DMS79 (cell line): ENCODE measurements at regions not wholly inside any gene's neighbourhood (a gene's known extent, or its start where the extent isn't known, plus 50 kb on each side); places are given as distances from the start of the nearest gene placed in this dataset.
"Not testable (repeated sequence)": the region's sequence is repeated elsewhere in the genome, so short reads cannot be mapped to it uniquely, and the experiment has no call there.

Experiments used
- DNase-seq: peaks from one replicate; lab custom pipeline; 2025; lab: John Stamatoyannopoulos, UW

DNA sequence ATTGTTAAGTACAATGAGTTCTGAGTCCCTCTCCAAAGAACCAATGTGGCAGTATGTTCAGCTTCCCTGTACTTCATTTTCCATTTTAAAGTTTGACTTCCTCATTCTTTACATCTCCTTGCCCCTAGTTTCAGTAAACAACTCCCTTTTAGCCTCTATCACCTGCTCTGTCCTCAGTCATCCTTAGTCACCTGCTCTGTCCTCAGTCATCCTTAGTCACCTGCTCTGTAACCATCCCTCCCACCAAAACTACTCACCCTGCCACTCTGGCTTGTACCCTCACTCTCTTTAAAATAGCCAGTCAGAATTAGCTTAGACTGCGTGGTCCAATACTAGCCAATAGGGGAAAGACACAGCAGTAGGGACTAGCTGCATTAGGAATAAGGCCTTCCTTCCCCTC, 259.9 kb upstream of the TBL1XR1 start:
- DNase-seq: not testable (repeated sequence)

DNA sequence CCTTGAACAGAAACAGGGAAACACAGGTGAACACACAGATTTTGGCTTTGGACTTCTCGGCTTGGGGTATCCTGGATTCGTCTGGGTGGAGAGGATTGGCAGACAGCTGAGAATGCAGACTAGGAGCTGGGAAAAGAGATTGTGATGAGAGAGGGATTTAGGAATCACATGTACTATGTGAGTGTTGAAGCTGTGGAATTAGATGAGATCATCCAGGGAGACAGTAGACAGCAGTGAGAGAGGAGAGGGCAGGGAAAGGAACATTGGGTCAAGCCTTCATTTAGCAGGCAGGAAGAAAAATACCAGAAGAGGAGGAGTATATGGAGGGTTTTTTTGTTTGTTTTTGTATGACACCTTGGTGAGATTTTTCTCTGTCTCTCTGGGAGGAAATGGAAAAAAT, 262.1 kb upstream of the TBL1XR1 start:
- DNase-seq: no peak

DNA sequence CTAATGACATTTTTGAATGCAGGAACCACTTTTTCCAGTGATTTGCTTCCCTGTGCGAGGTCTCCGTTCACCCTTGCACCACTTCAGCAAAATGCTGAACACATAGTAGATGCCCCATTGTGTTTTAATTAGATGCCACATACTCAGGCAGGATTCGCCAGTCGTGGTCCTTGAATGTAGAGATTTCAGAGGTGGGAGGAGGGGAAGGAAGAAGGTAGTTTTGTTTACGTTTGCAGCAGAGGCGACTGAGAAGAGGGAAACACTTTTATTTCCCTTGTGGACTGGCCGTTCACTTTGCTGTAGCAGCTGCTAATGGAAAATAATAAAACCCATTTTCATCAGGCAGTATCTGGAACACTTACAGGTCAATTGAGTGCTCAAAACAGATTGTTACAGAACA, 262.8 kb upstream of the TBL1XR1 start:
- DNase-seq: peak; percentile 9

DNA sequence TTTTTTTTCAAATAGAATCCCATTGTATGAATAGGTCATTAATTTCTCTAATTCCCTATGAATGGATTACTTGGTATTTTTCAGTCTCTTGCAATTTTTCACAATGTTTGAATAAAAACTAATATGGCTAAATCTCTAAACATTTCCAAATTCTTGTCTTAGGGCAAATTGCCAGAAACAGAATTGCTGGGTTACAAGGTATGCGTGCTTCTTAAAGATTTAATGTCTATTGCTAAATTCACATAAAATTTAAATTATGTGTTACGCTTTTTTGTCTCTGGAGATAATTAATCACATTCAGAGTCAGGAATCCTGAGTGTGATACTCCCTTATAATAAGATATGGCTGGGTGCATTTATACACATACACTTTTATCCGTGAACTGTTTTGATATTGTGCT, 264.5 kb upstream of the TBL1XR1 start:
- no peak for DNase-seq

DNA sequence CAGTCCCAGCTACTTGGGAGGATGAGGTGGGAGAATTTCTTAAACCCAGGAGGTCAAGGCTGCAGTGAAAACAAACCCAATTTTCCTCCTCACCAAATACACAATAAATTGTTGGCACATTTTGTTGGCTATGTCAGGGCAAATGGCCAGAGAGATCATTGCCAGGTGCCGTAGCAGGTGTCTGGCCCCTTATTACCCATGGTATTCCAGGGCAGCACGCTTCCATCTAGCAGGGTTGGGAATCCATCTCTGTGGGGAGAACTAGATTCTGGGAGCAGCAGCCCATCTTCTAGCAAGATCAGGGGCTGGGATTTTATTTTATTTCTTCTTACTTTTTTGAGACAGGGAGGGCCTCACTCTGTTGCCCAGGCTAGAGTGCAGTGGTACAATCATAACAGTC, 266.1 kb upstream of the TBL1XR1 start:
- DNase-seq: not testable (repeated sequence)

DNA sequence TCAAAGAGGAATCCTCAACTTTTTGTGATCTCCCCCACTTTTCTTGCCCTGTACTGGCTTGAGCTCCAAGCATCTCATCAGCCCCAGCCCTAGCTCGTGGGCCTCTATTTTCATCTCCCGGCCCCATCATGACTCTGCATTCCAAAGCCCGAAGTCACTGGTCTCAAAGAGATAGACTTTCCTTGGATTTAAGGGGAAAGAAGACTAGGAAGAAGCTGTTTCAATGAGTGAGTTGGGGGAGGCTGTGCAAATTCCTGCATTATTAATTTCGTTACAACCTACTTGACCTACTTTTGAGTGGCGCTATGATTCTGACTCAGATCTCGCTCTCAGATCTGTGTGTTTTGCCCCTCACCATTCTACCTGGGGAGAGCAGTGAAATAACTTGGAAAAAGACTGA, 266.6 kb upstream of the TBL1XR1 start:
- DNase-seq: no peak

DNA sequence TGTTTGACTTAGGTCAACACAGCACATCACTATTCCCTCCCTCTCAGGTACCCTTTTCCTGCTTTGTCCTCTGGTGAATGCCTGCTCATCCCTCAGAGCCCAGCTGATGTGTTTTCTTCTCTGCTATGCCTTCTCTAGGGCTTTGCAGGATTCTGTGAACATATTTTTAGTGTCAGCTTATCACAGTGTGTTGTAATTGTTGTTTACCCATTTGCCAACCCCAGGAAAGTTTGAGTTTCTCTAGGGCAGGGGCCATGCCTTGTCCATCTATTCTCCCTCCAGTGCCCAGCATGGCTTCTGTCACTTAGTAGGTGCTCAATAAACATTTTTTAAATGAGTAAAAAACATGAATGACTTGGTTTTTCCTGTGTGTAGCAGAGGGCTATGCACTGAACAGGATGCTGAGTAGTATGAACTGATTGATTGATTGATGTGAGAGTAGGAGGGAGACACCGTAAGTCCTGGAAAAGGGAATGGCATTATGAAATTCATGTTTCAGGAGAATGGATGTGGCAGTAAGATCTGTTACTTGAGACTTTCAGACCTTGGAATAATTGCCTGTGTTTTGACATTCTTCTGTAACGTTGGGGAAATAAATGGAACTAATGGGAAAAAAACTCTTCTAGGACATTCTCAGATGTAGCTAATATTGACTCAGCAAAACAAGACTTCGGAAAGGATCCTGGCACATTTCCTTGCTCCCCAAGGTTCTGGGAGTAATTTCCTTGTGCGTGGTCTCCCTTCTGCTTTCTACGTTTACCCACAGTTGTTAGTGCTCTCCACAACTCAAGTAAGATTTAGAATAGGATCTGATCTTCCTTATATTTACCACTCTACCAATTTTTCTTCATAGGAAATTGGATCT, 267.3 kb upstream of the TBL1XR1 start:
- no peak for DNase-seq

DNA sequence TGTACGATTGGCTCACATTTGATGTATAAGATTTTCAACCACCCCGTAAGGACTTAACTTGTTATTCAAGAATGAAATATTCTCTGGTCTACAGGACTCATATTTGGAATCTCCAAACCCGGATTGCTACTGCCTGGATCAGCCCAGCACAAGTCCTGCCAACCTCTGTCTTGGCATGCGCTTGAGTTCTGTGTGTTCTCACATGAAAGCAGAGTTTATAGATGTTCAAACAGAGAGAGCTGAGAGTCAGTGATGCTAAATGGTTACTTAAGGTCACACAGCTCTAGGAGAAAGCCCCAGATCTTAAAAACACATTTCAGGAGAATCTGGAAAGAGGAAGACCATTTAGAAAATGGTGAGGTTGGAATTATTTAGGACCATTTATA, 268.0 kb upstream of the TBL1XR1 start:
- no peak for DNase-seq

DNA sequence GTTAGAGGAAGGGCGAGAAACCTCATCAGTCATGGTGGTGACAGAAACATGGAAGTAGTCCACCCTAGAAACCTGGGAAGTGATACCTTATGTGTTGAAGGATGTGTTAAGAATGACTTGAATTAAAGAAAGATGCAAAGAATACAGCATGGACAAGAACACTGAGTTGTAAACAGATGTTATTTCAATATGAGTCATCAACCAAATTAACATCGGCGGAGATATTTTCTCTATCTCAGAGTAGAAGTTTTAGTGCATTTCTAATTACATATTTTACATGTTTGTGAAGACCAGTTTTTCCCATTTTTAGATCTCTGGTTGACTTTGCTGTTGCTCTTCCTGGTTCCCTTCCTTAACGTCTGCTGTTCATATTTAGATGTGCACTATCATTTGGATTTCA, 268.8 kb upstream of the TBL1XR1 start:
- no peak for DNase-seq

DNA sequence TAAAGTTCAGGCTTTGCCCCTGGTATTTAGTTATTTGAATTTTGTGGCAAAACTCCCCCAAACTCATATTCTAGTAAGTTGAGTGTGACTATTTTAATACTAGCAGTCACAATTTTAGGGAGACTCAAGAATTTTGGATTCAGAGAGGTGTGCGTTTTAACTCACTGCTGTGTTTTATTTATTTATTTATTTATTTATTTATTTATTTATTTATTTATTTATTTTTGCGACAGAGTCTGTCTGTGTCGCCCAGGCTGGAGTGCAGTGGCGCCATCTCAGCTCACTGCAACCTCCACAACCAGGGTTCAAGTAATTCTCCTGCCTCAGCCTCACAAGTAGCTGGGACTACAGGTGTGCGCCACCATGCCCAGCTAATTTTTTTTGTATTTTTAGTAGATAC, 269.3 kb upstream of the TBL1XR1 start:
- DNase-seq: not testable (repeated sequence)

DNA sequence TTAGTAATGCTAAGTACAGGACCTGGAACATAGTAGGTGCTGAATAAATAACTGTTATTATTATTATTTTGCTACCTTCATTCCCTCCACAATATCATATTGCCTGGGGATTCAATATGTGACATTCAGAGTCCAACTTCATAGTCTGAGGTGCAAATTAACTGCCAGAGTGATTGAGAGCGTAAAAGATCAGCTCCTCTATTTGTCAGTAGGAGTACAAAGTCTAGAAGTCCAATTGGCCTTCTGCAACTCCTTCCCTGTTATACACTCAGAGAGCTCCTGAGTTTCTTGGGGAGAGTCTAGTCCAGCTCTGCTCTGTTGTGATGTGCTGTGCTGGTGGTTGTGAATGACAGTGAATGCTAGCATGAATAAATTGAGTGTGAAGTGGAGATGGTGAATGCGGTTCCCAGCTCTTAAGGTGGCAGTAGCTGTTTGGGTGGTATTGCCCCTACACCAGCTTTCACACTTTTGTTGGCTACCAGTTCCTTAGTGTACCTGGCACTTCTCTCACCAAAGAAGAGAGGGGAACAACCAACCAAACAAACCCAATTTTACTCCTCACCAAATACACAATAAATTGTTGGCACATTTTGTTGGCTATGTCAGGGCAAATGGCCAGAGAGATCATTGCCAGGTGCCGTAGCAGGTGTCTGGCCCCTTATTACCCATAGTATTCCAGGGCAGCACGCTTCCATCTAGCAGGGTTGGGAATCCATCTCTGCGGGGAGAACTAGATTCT, 270.1 kb upstream of the TBL1XR1 start:
- no peak for DNase-seq

DNA sequence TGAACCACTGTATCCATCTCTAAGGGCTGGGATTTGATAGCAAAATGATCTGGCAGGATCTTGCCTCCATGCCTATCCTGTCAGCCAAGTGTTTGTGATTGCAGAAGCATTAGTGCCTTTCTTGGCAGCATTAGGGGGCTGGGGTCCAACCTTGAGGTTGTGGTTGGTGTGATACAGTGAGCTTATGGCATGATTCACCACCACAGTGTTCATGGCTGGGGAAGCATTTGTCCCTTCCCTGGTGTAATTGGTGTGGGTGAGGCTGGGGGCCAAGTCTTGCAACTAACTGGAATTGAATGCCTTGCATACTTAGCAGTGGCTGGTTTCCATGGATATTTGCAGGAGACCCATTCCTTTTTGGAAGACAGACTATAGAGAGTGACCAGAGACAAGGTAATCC, 271.0 kb upstream of the TBL1XR1 start:
- DNase-seq: no peak

DNA sequence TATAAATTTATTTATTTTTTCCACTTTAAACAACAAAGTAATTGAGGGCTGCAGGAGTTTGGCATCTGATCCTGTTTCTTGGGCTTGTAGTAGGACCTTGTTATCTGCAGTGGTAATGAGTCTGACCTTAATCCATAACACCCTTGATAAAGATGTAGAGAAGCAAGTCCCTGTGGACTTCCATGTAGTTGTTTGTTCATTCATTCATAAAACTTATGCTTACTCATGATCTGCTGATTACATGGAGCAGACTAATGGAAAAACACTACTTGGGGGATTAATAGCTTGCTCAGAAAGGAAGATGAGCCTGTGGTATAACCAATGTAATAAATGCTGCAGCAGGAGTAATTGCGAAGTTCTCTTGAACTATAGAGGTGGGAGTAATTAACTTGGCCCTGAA, 271.5 kb upstream of the TBL1XR1 start:
- no peak for DNase-seq

DNA sequence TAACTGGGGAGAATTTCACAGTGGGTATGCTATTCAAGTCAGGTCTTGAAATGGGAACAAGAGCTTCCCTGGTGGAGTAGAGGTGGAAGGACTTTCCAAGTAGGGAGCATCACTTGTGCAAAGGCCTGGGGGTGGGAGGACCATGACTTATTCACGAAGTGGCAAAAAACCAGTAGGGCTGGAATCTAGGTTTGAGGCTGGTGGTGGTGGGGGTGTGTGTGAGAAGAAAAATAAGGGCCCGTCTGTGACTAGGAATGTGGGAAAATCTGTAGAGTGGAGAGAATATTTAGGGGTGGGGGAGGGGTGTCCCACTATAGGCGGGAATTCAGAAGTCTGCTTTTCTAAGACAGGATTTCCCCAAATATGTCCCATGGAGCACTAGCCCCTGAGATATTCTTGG, 271.9 kb upstream of the TBL1XR1 start:
- DNase-seq: no peak

DNA sequence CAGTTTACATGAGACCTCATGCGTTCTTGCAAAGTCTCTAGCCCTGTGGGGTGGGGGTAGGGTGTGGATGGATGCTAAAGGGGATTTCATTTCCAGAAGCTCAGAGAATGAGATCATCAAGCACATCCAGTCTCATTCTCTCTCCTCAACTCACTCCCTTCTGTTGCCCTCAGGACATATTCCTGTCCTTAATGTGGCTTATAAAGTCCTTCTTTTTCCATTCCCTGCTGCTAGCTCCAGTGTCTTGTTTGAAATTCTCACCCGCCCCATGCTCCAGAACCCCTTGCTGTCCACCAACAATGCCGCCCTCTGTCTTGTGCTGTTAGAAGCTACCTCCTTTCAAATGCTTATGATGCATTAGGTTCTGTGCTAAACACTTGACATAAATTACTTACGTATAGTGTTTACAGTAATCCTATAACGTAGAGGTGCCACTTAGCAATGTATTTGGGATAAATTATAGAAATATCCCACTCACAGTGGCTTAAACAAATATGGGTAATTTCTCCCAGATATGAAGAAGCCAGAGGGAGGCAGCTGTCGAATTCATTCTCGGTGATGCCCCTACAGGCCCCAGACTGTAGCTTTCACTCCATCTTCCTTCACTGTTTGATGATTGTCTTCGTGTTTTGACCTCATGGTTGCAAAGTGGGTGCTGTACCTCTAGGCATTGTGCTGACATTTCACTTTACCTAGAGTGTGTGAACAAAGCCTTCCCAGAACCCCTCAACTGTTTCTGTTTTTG, 273.1 kb upstream of the TBL1XR1 start:
- no peak for DNase-seq

DNA sequence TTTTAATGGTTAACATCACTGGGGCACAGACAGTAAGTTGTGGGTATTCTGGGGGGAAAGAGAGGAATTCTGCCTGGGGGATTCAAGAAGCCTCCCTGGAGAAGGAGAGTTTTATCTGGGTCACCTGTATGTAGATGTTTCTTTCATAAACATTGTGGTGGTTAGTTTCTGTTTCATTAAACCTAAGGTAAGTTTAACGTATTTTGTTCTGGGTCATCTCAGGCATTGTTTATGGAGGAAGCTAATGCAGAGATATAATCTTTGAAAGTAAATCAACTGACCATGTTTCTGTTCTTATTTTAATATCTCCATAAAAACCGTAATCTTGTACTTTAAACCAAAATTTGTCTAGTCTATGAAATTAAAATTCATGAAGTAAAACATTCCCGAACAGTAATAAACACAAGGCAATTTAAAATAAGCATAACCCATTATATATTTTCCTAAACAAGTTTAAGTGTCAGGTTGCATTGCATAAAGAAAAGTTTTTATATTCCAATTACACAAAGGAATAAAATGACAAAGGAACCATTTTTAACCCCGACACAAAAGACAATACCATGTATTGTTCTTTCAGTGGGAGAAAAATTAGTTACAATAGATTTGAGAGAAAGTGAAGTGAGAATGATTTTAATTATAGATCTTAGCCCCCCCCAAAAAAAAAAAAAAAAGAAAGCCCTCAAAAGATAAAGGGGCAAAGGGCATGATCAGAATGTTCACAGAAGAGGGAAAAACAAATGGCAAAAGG, 274.6 kb upstream of the TBL1XR1 start:
- no peak for DNase-seq

DNA sequence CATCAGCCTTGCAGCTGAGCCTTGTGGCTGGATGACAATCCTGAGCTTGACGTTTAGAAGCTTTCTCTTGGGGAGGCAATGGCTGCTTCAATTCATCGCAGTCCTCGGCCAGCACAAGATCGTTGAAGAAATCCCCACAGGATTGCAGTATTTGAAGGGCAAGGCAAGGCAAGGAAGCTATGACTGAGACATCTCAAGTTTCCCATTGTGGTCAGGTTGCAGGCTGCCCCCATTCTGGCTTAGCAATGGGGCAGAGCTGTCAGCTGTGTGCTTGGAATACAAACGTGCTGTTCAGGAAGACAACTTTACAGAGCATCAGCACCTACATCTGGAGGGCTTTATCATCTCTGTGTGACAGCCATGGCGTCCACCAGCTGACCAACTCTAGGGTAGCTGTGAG, 275.9 kb upstream of the TBL1XR1 start:
- peak; percentile 7 for DNase-seq

DNA sequence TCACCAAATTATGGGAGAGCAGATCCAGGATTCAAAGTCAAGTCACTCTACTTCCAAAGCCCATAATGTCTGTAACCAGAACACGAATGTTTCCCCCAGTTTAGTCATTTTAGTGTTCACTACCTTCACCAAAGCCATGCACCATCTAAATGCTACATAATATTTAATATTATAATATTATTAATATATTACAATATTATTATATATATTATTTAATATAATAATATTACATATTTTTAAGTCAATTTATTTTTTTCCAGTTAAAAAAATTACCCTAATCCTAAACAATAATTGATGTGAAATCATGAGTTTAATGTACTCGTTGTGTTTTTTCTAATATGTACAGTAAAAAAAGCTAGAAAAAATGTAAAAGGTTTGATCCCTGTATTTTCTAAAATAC, 276.6 kb upstream of the TBL1XR1 start:
- no peak for DNase-seq

DNA sequence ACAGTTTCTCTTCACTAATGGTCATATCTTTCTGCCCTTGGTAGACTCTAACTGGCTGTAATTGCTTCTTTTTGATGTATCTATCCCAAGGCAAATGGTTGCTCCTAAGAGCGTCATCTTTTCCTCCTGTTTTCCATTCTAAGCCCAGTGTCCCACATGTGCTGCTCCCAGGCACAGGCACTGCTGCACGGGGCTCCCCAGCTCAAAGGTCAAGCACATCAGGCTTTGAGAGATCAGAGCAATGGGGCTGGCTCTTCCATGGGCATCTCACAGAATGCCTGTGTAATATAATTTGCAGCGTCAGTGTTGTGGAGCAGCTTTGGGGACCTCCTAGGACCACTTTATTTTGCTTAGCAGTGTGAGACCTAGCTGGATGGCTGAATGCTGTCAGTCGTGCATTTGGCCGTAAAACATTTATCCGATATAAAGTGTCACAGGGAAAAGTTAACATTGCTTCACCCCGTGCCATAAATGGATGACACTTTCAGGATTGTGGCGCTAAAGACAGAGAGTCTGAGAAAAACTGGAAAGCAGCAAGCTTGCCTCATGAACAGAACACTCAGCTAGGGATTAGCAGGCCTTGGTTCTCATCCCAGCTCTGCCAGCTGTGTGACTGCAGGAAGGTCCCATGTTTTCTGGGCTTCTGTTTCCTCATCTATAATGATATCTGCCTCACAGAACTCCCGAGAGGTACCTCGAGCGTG, 277.5 kb upstream of the TBL1XR1 start:
- DNase-seq: no peak

DNA sequence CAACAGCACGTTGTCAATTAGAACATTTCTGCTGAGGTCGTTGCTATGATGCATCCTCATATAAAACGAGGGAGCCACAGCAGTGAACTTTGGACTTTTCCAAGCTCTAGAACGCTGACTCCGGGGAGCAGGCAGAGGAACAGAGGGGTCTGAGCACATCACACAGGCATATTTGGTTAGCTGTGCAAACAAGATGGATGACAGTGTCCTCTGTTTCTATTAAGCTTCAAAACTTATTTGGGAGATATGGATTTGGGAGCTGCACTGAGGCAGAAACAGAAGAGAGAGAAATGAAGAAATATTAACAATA, 278.0 kb upstream of the TBL1XR1 start:
- no peak for DNase-seq

DNA sequence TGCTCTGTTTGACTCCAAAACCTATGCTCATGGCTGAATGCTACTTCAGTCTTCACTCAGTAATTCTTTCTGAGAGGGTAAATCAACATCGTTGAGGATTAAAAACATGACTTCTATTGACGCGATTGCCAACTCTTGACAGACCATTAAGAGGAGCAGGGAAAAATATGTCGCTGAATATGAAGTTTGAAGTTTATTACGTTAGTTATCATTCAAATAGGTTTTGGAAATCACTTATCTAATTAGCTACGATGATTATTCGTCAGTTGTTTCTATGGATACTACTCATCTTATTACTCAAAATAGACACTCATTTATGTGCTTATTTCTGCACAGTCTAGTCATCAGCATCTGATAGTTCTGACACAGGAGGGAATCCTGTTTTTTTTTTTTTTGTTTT, 279.2 kb upstream of the TBL1XR1 start:
- peak; percentile 18 for DNase-seq
